IMR-90 (cell line): ENCODE measurements at regions not wholly inside any gene's neighbourhood (a gene's known extent, or its start where the extent isn't known, plus 50 kb on each side); places are given as distances from the start of the nearest gene placed in this dataset.

ENCODE experiments used
- BHLHE40 ChIP-seq: fragments of 150-350 bp; IDR thresholded peaks from 2 replicates; pipeline ENCODE4 v1.6.1; 2016; ENCODE audit warnings: mild to moderate bottlenecking, low read depth, low read length
- CEBPB ChIP-seq: IDR thresholded peaks from 2 replicates; pipeline ENCODE4 v1.6.1; 2012; ENCODE audit warnings: low read depth, low read length, improper control_type of control experiment
- CHD1 ChIP-seq: IDR thresholded peaks from 2 replicates; pipeline ENCODE4 v1.6.1; 2012; ENCODE audit warnings: low read depth, low read length, improper control_type of control experiment
- ELK1 ChIP-seq: fragments of 150-350 bp; IDR thresholded peaks from 2 replicates; pipeline ENCODE4 v1.6.1; 2016; ENCODE audit warnings: low read depth, mild to moderate bottlenecking, low read length, moderate library complexity, borderline replicate concordance
- FOS ChIP-seq: fragments of 150-350 bp; IDR thresholded peaks from 2 replicates; pipeline ENCODE4 v1.6.1; 2016; ENCODE audit warnings: low read depth, low read length
- MAZ ChIP-seq: IDR thresholded peaks from 2 replicates; pipeline ENCODE4 v1.6.1; 2012; ENCODE audit warnings: low read depth, mild to moderate bottlenecking, low read length, improper control_type of control experiment, moderate library complexity, borderline replicate concordance
- MXI1 ChIP-seq: IDR thresholded peaks from 2 replicates; pipeline ENCODE4 v1.6.1; 2012; ENCODE audit warnings: low read depth, mild to moderate bottlenecking, low read length, moderate library complexity, borderline replicate concordance
- POLR2A ChIP-seq: IDR thresholded peaks from 2 replicates; pipeline ENCODE4 v1.6.1; 2012; ENCODE audit warnings: mild to moderate bottlenecking, low read depth, low read length
- RAD21 ChIP-seq: IDR thresholded peaks from 2 replicates; pipeline ENCODE4 v1.6.1; 2012; ENCODE audit warnings: low read length, improper control_type of control experiment
- RCOR1 ChIP-seq: IDR thresholded peaks from 2 replicates; pipeline ENCODE4 v1.6.1; 2012; ENCODE audit warnings: mild to moderate bottlenecking, low read length, improper control_type of control experiment; ENCODE audit not compliant: insufficient replicate concordance
- SMC3 ChIP-seq: fragments of 150-350 bp; IDR thresholded peaks from 2 replicates; pipeline ENCODE4 v1.6.1; 2016; ENCODE audit warnings: low read depth, mild to moderate bottlenecking, antibody characterized with exemption, low read length, moderate library complexity
- TF ChIP-seq, protein P1 (sequence below): conservative IDR thresholded peaks from 2 replicates; pipeline ENCODE4 v1.5.1; 2012; ENCODE audit warnings: mild to moderate bottlenecking, low read depth, low read length, improper control_type of control experiment
- TF ChIP-seq, protein P2 (sequence below): fragments of 150-350 bp; IDR thresholded peaks from 2 replicates; pipeline ENCODE4 v1.6.1; 2017; ENCODE audit warnings: mild to moderate bottlenecking, antibody characterized with exemption, low read length, low read depth

DNA sequence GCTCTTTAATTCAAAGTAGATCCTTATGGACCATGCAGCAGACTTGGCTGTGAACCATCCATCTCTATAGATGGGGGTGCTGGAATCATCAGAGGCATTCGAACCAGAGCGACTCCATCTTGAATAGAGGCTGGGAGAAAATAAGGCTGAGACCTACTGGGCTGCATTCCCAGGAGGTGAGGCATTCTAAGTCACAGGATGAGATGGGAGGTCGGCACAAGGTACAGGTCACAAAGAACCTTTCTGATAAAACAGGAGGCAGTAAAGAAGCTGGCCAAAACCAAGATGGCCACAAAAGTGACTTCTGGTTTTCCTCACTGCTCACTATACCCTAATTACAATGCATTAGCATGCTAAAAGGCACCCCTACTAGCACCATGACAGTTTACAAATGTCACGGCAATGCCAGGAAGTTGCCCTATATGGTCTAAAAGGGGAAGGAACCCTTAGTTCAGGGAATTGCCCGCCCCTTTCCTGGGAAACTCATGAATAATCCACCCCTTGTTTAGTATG lies 89.2 kb upstream of the BRD7 start:
- TF ChIP-seq, protein P1, sequence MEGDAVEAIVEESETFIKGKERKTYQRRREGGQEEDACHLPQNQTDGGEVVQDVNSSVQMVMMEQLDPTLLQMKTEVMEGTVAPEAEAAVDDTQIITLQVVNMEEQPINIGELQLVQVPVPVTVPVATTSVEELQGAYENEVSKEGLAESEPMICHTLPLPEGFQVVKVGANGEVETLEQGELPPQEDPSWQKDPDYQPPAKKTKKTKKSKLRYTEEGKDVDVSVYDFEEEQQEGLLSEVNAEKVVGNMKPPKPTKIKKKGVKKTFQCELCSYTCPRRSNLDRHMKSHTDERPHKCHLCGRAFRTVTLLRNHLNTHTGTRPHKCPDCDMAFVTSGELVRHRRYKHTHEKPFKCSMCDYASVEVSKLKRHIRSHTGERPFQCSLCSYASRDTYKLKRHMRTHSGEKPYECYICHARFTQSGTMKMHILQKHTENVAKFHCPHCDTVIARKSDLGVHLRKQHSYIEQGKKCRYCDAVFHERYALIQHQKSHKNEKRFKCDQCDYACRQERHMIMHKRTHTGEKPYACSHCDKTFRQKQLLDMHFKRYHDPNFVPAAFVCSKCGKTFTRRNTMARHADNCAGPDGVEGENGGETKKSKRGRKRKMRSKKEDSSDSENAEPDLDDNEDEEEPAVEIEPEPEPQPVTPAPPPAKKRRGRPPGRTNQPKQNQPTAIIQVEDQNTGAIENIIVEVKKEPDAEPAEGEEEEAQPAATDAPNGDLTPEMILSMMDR = no peak
- no peak for TF ChIP-seq POLR2A
- TF ChIP-seq RCOR1 = no peak
- TF ChIP-seq, protein P2, sequence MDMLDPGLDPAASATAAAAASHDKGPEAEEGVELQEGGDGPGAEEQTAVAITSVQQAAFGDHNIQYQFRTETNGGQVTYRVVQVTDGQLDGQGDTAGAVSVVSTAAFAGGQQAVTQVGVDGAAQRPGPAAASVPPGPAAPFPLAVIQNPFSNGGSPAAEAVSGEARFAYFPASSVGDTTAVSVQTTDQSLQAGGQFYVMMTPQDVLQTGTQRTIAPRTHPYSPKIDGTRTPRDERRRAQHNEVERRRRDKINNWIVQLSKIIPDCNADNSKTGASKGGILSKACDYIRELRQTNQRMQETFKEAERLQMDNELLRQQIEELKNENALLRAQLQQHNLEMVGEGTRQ = no peak
- TF ChIP-seq RAD21 = no peak
- no peak for TF ChIP-seq MAZ
- TF ChIP-seq FOS = no peak
- TF ChIP-seq MXI1 = no peak
- no peak for TF ChIP-seq CEBPB
- no peak for TF ChIP-seq BHLHE40
- no peak for TF ChIP-seq ELK1
- TF ChIP-seq SMC3 = no peak
- TF ChIP-seq CHD1 = no peak
